Fibroblast of lung (primary cell): ENCODE measurements at regions not wholly inside any gene's neighbourhood (a gene's known extent, or its start where the extent isn't known, plus 50 kb on each side); places are given as distances from the start of the nearest gene placed in this dataset.

ENCODE experiments used
- DNase-seq, 2 donors: peaks; one replicate each; pipeline versions ENCODE4 v3.0.0 to v3.0.0-alpha.2; 2010; ENCODE audit warnings: low read depth in 2 of 2
- H2AFZ ChIP-seq: 2 replicates; pipeline ENCODE4 v1.5.1; 2012; ENCODE audit warnings: low read length, control low read depth, inconsistent platforms
- H3K27ac ChIP-seq: 2 replicates; pipeline ENCODE4 v1.5.1; 2011; ENCODE audit warnings: low read length, control low read depth; ENCODE audit not compliant: insufficient read depth
- H3K27me3 ChIP-seq: 2 replicates; pipeline ENCODE4 v1.5.1; 2011; ENCODE audit warnings: mild to moderate bottlenecking, low read length; ENCODE audit not compliant: control insufficient read depth, insufficient read depth
- H3K36me3 ChIP-seq: 2 replicates; pipeline ENCODE4 v1.5.1; 2011; ENCODE audit warnings: low read length; ENCODE audit not compliant: control insufficient read depth, insufficient read depth
- H3K4me1 ChIP-seq: 2 replicates; pipeline ENCODE4 v1.5.1; 2011; ENCODE audit warnings: low read length; ENCODE audit not compliant: control insufficient read depth, insufficient read depth; ENCODE audit errors: extremely low read depth
- H3K4me2 ChIP-seq: 2 replicates; pipeline ENCODE4 v1.5.1; 2011; ENCODE audit warnings: low read length, control low read depth; ENCODE audit not compliant: insufficient read depth; ENCODE audit errors: extremely low read depth
- H3K4me3 ChIP-seq, 4 experiments: fragments of 200-600 bp in 1 of 4; sonication (generic) in 1 of 4; replicated peaks in 1 of 4; 2 replicates each; pipeline ENCODE4 v1.5.1; 2011 to 2016; ENCODE audit warnings: low read length in 4 of 4, low read depth in 3 of 4, mild to moderate bottlenecking in 3 of 4, control low read depth in 2 of 4, inconsistent platforms in 1 of 4, mixed read lengths in 1 of 4; ENCODE audit not compliant: insufficient read depth in 1 of 4; ENCODE audit errors: control extremely low read depth in 1 of 4
- H3K79me2 ChIP-seq: 2 replicates; pipeline ENCODE4 v1.5.1; 2012; ENCODE audit warnings: mild to moderate bottlenecking, low read length, inconsistent platforms; ENCODE audit not compliant: control insufficient read depth, insufficient read depth
- H3K9ac ChIP-seq: 2 replicates; pipeline ENCODE4 v1.5.1; 2011; ENCODE audit warnings: mild to moderate bottlenecking, low read length, control low read depth; ENCODE audit not compliant: insufficient read depth
- H3K9me3 ChIP-seq: 2 replicates; pipeline ENCODE4 v1.5.1; 2012; ENCODE audit warnings: low read depth, low read length; ENCODE audit not compliant: control insufficient read depth, insufficient read depth
- H4K20me1 ChIP-seq: 2 replicates; pipeline ENCODE4 v1.5.1; 2011; ENCODE audit warnings: low read length; ENCODE audit not compliant: control insufficient read depth, insufficient read depth; ENCODE audit errors: extremely low read depth
- CTCF ChIP-seq, 2 donors: IDR thresholded peaks in 1 of 2; conservative IDR thresholded peaks in 1 of 2; 1 replicate in 1 of 2; 2 replicates in 1 of 2; pipeline ENCODE4 v1.5.1; 2011 to 2012; ENCODE audit warnings: low read length in 2 of 2, control low read depth in 1 of 2, inconsistent platforms in 1 of 2, low read depth in 1 of 2, mild to moderate bottlenecking in 1 of 2
- EZH2 ChIP-seq: IDR thresholded peaks from 2 replicates; pipeline ENCODE4 v1.5.1; 2012; ENCODE audit warnings: low read length, control low read depth, mild to moderate bottlenecking; ENCODE audit errors: missing control alignments

DNA sequence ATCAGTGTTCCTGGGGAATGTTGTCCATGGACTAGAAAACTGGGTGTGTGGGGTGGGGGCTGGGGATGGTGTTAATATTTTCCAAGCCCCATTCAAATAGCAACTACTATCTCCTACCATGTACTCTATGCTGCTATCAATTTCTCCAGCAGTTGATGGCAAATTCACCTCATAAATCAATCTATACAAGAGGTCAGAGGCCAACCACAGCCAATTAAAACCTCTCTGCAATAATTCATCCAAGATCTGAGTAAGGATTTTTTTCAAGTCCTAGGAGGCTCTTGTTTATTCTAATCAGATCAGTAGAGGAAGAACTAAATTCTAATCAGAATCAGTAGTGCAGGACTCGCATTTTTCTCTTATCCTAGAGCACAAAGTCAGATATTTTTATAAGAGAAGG lies 73.4 kb upstream of the WT1 start:
- H3K9ac ChIP-seq, result no peak overlapping the region
- no peaks in the 10 kb centered on the region for H3K4me1 ChIP-seq
- no peak overlapping the region for H3K4me3 ChIP-seq
- H3K27ac ChIP-seq, result no peak overlapping the region
- no peaks in the 10 kb centered on the region for H3K27me3 ChIP-seq
- no peaks in the 10 kb centered on the region for H3K36me3 ChIP-seq
- no peaks in the 10 kb centered on the region for H4K20me1 ChIP-seq
- H3K79me2 ChIP-seq, result no peaks in the 10 kb centered on the region
- no peak overlapping the region for H2AFZ ChIP-seq
- TF ChIP-seq CTCF (conservative IDR thresholded peaks at IDR 0.05 in 1 of 2, IDR thresholded peaks at IDR 0.05 in 1 of 2; ENCODE audit: low read depth in 1 of 2, low read length in 2 of 2) (no peak), EZH2 (no peak)
- no peaks in the 10 kb centered on the region for H3K9me3 ChIP-seq
- no peak for DNase-seq
- no peak overlapping the region for H3K4me2 ChIP-seq

- Histone ChIP-seq H3K4me2 (no peak overlapping the region), H3K79me2 (no peaks in the 10 kb centered on the region), H3K27me3 (no peaks in the 10 kb centered on the region), H3K27ac (no peak overlapping the region), H3K36me3 (no peaks in the 10 kb centered on the region), H3K4me3 (no peak overlapping the region), H3K4me1 (no peaks in the 10 kb centered on the region), H3K9me3 (no peaks in the 10 kb centered on the region), H3K9ac (no peak overlapping the region), H4K20me1 (no peaks in the 10 kb centered on the region), H2AFZ (no peak overlapping the region)
- no peak for TF ChIP-seq EZH2
- no peak for TF ChIP-seq CTCF (conservative IDR thresholded peaks at IDR 0.05 in 1 of 2, IDR thresholded peaks at IDR 0.05 in 1 of 2; ENCODE audit: low read depth in 1 of 2, low read length in 2 of 2)
- no peak for DNase-seq
Observed at GRCh38 chr11:32500001-32500400, 64.7 kb upstream of the WT1 start.

GRCh38 chr11:32497951-32498350 lies 62.6 kb upstream of the WT1 start:
- no peaks in the 10 kb centered on the region for H3K9me3 ChIP-seq
- no peak overlapping the region for H2AFZ ChIP-seq
- DNase-seq, result no peak
- H3K27me3 ChIP-seq, result no peaks in the 10 kb centered on the region
- no peak overlapping the region for H3K9ac ChIP-seq
- no peak overlapping the region for H3K4me2 ChIP-seq
- TF ChIP-seq EZH2, result no peak
- no peak for TF ChIP-seq CTCF (conservative IDR thresholded peaks at IDR 0.05 in 1 of 2, IDR thresholded peaks at IDR 0.05 in 1 of 2; ENCODE audit: low read depth in 1 of 2, low read length in 2 of 2)
- H4K20me1 ChIP-seq, result no peaks in the 10 kb centered on the region
- H3K79me2 ChIP-seq, result no peaks in the 10 kb centered on the region
- H3K36me3 ChIP-seq, result no peaks in the 10 kb centered on the region
- no peaks in the 10 kb centered on the region for H3K4me1 ChIP-seq
- H3K4me3 ChIP-seq, result no peak overlapping the region
- H3K27ac ChIP-seq, result no peak overlapping the region
